ENCODE measurements at regions not wholly inside any gene's neighbourhood (a gene's known extent, or its start where the extent isn't known, plus 50 kb on each side); places are given as distances from the start of the nearest gene placed in this dataset.

DNA sequence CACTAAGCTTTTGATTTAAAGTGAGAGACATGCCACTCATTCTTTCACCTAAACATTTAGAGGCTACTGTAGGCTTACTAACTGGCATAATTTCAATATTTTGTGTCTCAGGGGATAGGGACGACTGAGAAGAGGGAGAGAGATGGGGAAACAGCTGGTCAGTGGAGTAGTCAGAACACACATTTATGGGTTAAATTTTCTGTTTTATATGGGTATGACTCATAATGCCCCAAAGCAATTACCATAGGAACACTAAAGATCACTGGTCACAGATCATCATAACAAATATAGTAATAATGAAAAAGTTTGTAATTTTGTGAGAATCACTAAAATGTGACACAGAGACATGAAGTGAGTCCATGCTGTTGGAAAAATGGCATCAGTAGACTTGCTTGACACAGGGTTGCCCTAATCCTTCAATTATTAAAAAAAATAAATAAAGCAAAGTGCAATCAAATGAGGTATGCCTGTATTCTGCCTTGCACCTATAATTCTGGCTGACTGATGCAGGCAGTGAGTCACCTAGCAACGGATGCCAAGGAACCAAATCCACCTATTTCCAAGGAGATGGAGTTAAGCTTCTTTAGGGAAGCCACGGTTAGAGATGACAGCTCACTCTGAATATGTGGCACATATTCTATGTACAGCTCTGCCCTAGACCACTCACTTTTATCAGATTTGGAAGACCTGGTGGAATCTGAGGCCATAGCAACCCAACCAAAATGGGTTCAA, 166.1 kb downstream of the MARCHF11 start:
- DNase-seq (ENCODE audit: extremely low read depth, low read depth) = no peak
- TF ChIP-seq, protein P1, sequence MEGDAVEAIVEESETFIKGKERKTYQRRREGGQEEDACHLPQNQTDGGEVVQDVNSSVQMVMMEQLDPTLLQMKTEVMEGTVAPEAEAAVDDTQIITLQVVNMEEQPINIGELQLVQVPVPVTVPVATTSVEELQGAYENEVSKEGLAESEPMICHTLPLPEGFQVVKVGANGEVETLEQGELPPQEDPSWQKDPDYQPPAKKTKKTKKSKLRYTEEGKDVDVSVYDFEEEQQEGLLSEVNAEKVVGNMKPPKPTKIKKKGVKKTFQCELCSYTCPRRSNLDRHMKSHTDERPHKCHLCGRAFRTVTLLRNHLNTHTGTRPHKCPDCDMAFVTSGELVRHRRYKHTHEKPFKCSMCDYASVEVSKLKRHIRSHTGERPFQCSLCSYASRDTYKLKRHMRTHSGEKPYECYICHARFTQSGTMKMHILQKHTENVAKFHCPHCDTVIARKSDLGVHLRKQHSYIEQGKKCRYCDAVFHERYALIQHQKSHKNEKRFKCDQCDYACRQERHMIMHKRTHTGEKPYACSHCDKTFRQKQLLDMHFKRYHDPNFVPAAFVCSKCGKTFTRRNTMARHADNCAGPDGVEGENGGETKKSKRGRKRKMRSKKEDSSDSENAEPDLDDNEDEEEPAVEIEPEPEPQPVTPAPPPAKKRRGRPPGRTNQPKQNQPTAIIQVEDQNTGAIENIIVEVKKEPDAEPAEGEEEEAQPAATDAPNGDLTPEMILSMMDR (IDR thresholded peaks at IDR 0.05; ENCODE audit: low read depth, low read length) = no peak

DNA sequence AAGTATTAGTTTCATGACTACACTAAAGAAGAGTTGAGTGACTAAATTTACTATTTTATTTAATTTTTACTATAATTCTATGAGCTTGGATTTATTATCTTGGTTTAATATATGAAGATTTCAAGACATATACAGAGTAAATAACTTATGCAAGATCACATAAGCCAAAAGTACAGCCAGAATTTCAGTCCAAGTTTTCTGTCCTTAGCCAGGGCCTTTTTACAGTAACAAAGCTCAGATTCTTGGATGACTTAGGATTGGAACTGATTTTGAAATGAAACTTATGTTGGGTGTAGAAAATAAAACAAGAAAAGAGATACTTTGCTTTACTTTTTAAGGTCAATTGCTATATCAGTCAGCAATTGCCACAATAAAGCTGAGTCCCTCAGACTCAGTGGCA, 170.3 kb downstream of the MARCHF11 start:
- TF ChIP-seq, protein P1 (IDR thresholded peaks at IDR 0.05; ENCODE audit: low read depth, low read length) = no peak
- DNase-seq (ENCODE audit: extremely low read depth, low read depth) = no peak

DNA sequence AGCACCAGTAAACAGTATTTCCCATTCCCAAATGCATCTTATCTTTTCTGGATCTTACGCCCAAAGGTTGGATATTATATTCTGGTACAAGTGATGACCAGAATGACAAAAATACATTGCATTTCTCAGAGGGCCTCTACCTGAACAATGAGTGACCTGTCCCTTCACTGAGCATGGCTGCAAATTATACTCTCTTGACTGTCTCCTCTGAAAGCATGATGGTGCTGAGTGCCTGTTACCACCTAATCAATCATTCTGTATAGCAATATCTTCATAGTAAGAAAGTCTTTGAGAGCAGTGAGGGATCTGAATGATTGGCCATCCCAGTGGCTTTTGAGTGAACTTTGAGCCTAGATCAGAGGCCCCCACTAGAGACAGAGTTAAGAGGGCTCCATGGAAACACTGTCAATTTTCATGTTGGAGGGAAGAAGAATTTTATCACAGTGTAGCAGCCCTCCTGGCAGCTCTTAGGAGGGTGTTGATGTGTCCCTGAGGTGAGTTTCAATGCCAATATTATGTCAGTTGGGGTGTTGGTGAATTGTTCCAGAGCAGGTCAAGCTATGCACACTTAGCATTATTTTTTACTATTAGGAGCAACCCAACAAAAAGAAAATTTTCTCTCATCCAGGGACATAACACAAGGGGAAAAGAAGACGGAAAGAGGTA, 171.7 kb downstream of the MARCHF11 start:
- no peak for DNase-seq (ENCODE audit: extremely low read depth, low read depth)
- TF ChIP-seq, protein P1 (IDR thresholded peaks at IDR 0.05; ENCODE audit: low read depth, low read length) = no peak

DNA sequence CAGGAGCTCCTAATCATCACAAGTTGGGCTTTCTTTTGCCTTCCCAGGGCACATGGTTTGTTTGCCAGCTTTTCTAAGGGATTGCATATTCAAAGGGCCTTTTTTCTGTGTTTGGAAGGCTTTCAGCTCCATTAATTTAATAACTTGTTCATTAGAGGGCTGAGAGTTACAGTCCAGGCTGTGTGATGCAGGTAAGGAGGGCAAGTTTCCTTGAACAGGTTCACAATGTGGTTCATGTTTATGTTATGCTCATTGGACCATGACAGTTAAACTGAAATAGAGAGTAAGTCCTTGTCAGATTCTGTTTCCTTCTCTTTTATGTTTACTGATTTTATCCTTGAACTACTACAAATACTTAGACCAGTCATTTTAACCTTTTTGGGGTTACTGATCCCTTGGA, 174.4 kb downstream of the MARCHF11 start:
- TF ChIP-seq, protein P1 (IDR thresholded peaks at IDR 0.05; ENCODE audit: low read depth, low read length) = no peak
- DNase-seq (ENCODE audit: extremely low read depth, low read depth) = no peak

DNA sequence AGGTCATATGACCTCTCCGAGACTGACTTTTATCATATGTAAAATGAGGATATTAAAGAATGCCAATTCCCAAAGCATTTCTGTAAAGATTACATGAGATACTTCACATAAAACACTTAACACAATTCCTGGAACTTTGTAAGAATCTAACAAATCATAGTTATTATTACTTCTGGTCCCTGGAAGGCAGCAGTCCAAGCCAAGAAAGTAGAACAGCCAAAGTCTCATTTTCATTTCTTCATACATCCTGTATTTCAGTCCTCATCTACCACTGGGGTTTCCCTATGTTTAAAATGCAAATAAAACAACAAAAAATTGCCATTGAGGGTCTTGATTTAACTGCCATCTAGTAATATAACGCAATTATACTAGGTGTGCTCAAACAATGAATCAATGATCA, 179.5 kb downstream of the MARCHF11 start:
- TF ChIP-seq, protein P1 (IDR thresholded peaks at IDR 0.05; ENCODE audit: low read depth, low read length) = no peak
- no peak for DNase-seq (ENCODE audit: extremely low read depth, low read depth)

DNA sequence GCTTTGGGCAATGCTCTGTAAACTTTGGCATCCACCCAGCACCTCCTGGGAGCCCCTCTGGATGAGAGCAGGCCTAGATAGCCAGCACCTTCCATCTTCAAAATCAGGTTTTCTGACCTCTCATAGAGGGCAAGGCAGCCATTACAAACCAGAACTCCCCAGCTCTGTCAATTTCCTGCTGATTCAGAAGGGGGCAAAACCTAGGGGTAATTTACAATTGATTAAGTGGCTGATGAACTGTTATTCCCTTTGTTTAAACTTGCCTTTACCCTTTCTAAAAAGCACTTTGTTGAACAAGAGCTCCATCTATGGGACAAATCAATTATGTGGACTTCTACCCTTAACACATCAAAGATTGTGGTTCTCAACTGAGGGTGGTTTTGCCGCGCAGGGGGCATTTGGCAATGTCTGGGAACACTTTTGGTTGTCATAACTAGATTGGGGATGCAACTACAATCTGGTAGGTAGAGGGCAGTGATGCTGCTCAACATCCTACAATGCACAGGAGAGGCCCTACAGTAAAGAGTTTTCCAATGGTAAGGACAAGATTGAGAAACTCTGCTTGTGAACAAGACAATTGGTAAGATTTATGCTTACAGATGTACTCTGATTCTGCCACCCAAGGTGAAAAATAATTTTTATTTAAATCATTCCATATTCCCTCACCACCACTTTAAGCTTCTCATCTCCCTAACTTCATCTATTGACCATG, 184.1 kb downstream of the MARCHF11 start:
- DNase-seq (ENCODE audit: extremely low read depth, low read depth) = no peak
- TF ChIP-seq, protein P1 (IDR thresholded peaks at IDR 0.05; ENCODE audit: low read depth, low read length) = peak; percentile 67

DNA sequence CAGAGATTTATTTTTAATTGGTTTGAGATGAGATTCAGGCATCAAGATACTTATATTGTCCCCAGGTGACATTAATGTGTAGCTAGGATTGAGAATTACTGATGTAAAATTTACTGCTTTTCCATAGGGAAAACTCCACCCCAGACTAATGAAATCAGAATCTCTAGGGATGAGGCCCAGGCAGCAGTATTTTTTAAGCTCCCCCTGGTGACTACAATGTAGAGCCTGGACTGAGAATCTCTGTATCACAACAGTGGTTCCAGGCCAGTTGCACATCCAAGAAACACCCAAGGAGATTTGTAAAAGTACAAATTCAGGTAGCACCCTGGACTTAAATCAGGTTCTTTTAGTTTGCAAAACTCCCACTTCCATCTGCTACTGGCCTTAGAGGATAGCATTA, 185.7 kb downstream of the MARCHF11 start:
- DNase-seq (ENCODE audit: extremely low read depth, low read depth) = no peak
- TF ChIP-seq, protein P1 (IDR thresholded peaks at IDR 0.05; ENCODE audit: low read depth, low read length) = peak; percentile 44

All from AG09319 (cell line).